ENCODE measurements at regions not wholly inside any gene's neighbourhood (a gene's known extent, or its start where the extent isn't known, plus 50 kb on each side); places are given as distances from the start of the nearest gene placed in this dataset.
A peak's percentile ranks its signal among the peaks of the same experiment; 100 is the strongest.

- DNase-seq (ENCODE audit: low read depth in 2 of 3, low spot score in 2 of 3) = no peak
Observed at GRCh38 chr5:3943859-3944258, 348.2 kb downstream of the IRX1 start.

GRCh38 chr5:3944930-3945329 lies 349.3 kb downstream of the IRX1 start:
- DNase-seq (ENCODE audit: low read depth in 2 of 3, low spot score in 2 of 3) = no peak

GRCh38 chr5:3948838-3949237 lies 353.2 kb downstream of the IRX1 start:
- no peak for DNase-seq (ENCODE audit: low read depth in 2 of 3, low spot score in 2 of 3)

DNA sequence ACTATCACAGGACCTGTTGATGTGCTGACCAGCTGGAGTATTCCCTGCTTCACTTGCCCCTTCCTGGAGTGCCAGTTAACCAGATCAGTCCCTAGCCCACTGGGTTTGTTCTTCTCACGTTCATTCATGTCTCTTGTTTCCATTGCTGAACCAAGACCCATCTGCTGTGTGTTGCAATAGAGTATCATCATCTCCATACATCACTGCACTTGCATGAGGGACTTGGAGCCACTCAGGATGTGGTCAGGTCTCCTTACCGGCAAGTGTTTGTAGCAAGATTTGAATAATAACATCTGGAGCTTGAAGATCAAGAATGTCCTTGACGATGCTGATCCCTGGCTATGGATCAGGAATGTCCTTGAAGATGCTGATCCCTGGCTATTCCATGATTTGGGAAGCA lies 358.6 kb downstream of the IRX1 start:
- peak in 1 of 3 donors; percentile 13 for DNase-seq (ENCODE audit: low read depth in 2 of 3, low spot score in 2 of 3)

- DNase-seq (ENCODE audit: low read depth in 2 of 3, low spot score in 2 of 3) = no peak
Observed at GRCh38 chr5:3954633-3955032, 359.0 kb downstream of the IRX1 start.

- no peak for DNase-seq (ENCODE audit: low read depth in 2 of 3, low spot score in 2 of 3)
Observed at GRCh38 chr5:3957658-3958057, 362.0 kb downstream of the IRX1 start.

GRCh38 chr5:3958389-3958788 lies 362.8 kb downstream of the IRX1 start:
- DNase-seq (ENCODE audit: low read depth in 2 of 3, low spot score in 2 of 3) = no peak

- no peak for DNase-seq (ENCODE audit: low read depth in 2 of 3, low spot score in 2 of 3)
Observed at GRCh38 chr5:3962113-3962512, 366.5 kb downstream of the IRX1 start.

DNA sequence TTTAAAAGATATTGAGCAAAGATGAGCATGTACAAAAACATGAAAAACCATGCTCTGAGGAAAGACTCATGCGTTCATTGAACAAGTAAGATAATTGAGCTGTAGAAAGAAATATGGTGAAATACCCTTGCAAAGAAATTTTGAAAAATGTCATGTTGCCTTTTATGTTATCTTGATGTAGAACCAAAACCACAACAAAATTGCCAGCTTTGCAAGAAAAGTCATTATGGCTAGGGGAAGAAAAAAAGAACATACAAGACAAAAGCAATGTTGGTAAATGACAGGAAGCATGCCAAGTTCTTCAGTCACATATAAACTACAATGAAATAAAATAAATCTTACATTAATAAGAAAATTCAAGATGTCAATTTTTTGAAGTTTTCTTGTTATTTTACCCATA lies 368.0 kb downstream of the IRX1 start:
- DNase-seq (ENCODE audit: low read depth in 2 of 3, low spot score in 2 of 3) = no peak

DNA sequence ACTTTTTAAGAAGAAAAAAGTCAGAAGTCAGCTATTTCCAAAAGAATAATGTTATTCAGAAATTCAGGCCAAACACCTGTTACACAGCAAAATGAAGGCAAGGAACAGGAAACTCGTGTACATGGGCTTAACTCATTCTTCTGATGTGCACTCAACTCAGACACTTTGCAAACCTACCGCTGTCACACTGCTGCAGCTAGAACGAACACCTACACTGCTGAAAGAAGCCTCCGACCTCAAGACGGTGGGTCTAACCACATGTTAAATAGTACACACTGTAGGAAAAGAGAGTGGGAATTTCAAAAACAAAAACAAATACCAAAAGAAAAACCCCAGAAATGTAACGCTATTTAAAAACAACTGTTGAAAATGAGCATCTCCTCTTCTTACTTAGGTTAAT lies 384.5 kb downstream of the IRX1 start:
- no peak for DNase-seq (ENCODE audit: low read depth in 2 of 3, low spot score in 2 of 3)

- DNase-seq (ENCODE audit: low read depth in 2 of 3, low spot score in 2 of 3) = no peak
Observed at GRCh38 chr5:3987867-3988266, 392.2 kb downstream of the IRX1 start.

- DNase-seq (ENCODE audit: low read depth in 2 of 3, low spot score in 2 of 3) = peak in 1 of 3 donors; percentile 33
Observed at GRCh38 chr5:3993856-3994473, 398.3 kb downstream of the IRX1 start.

GRCh38 chr5:3994628-3995027 lies 399.0 kb downstream of the IRX1 start:
- DNase-seq (ENCODE audit: low read depth in 2 of 3, low spot score in 2 of 3) = peak in 1 of 3 donors; percentile 28

DNA sequence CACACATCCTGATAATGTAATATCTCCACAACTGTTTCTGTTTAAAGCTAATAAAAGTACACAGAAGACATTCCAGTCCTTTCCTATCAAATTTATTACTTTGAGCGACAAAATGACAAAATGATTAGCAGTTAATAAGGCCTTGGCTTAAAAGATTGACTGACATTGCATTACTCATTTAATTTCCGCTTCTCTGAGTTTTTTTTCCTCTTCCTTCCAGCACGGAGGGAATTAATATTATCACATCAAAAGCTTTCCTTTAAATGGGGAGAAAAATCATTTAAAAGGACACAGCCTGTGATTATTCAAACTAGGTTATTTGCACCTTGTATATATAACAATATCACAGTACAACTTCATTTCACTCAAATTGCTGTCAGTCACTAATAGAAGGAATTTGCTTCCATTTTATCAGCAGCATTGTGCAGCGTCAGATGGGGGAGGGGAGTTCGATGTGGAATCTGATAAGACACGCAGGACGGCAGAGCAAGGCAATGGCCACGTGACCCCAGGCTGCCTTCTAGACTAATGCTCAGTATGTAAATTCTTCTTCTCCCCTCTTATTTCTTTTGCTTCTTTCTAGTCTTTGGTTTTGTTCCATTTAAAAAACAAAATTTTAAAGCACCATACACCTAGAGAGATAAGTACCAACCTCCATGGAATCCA lies 400.5 kb downstream of the IRX1 start:
- peak in 1 of 3 donors; percentile 27 for DNase-seq (ENCODE audit: low read depth in 2 of 3, low spot score in 2 of 3)

DNA sequence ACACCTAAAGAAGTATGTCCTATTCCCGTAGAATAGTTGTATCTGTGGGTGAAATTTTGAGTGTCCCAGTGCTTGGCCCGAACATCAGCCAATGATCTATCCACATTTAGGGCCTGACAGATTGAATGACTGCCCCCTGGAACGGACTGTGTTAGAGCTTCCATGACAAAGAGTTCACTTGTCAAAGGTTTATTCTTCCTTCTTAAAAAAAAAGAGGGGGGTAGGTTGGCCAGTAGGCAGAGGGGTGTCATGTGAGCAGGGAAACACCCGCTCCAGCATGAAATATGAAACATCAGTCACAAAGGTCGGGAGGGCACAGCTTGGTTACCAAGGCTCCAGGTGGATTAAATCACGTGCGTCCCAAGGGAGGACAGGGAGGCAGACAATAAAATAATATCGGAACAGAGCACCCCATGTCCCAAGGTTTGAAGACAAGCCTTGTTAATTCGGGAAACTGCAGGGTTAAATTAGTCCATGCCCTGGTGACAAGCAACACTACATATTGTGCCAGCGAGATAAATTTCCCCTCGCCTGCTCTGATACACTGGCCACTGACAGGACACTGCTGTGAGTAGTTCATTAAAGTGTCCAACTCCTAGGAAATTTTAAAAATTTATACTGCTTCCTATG lies 401.2 kb downstream of the IRX1 start:
- no peak for DNase-seq (ENCODE audit: low read depth in 2 of 3, low spot score in 2 of 3)

GRCh38 chr5:3997670-3998069 lies 402.0 kb downstream of the IRX1 start:
- DNase-seq (ENCODE audit: low read depth in 2 of 3, low spot score in 2 of 3) = no peak

GRCh38 chr5:3999929-4000328 lies 404.3 kb downstream of the IRX1 start:
- peak in 1 of 3 donors; percentile 27 for DNase-seq (ENCODE audit: low read depth in 2 of 3, low spot score in 2 of 3)

DNA sequence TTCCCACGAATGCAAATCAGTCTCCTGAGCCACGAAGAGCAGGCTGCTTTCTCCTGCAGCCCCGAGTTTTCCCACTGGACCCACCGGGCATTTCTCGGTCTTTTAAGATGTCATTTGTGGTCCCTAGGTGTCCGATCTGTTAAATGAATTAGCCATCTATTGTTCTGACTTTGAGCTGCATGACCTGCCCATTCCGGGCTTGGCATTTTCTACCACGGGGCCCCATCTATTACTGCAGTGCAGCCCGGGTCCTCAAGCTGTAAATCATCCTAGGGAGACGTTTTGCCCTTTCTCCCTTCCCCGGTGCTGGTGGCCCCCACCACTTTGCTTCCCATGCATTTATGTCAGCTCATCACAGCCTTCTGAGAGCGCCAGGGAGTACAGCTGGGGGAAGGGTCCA lies 405.4 kb downstream of the IRX1 start:
- no peak for DNase-seq (ENCODE audit: low read depth in 2 of 3, low spot score in 2 of 3)

DNA sequence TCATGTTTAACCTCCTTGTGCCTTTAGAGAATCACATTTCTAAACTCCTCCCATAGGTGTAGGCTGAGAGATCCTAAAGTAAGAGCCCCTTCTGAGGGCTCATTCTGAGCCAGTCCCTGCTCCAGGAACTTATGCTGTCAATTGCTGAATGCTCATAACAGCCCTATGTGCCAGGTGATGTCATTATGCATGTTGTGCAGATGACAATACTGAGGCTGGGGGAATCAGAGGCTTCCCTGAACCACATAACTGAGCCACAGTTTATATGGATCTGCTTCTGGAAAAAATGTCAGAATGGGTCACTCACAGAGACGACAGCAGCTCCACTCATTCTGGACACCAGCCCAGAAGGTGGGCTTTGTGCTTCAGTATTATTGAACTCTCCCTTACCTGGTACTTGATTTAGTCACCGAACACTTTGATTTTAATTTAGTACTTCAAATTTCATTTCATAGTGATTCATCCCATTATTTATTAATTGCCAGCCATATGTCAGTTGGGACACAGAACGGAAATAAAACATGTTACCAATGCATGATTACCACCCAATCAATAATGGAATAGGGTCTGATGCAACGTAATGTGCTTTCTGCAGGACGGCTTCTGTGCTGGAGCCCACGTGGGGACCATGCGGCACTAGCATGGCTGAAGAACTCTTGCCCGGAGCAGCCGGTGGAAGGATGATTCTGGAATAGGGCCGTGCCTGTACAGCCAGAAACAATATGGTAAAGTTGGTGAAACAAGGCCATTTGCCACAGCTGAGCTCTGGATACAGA lies 406.3 kb downstream of the IRX1 start:
- no peak for DNase-seq (ENCODE audit: low read depth in 2 of 3, low spot score in 2 of 3)

DNA sequence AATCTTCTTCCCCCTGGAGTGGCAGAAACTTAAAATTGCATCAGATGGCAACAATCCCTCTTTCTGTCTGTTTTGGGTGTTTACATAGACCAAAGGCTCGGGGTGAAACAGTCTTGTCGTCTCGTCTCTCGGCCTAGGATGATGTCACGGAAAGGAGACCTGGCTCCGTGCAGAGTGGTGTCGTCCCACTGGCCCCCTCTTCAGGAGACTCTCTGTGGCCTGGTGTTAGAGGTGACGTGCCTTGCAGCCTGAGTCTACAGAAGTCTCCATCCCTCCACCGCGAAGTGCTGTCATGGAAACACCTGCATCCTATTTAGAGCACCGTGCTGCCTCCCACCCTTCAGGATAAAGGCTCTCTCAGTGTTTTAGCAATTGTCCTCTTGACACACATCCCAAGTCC lies 409.7 kb downstream of the IRX1 start:
- DNase-seq (ENCODE audit: low read depth in 2 of 3, low spot score in 2 of 3) = no peak

GRCh38 chr5:4007001-4007400 lies 411.4 kb downstream of the IRX1 start:
- DNase-seq (ENCODE audit: low read depth in 2 of 3, low spot score in 2 of 3) = no peak

All from hematopoietic multipotent progenitor cell (in vitro differentiated cells).